ENCODE measurements at regions not wholly inside any gene's neighbourhood (a gene's known extent, or its start where the extent isn't known, plus 50 kb on each side); places are given as distances from the start of the nearest gene placed in this dataset.

GRCh38 chr9:136596630-136597031 is 50.8 kb upstream of the NOTCH1 start:
- TF ChIP-seq CTCF (IDR thresholded peaks at IDR 0.05; ENCODE audit: borderline replicate concordance, extremely low read depth, insufficient read depth), result no peak
- peak in 1 of 5 donors; percentile 68 for DNase-seq
- no peaks in the 10 kb centered on the region for H3K27me3 ChIP-seq (ENCODE audit: control insufficient read depth, insufficient read depth, low read length)
- H3K4me1 ChIP-seq (ENCODE audit: control insufficient read depth in 2 of 3, insufficient read depth in 2 of 3, low read depth in 1 of 3, low read length in 3 of 3), result peaks cover 0 to 10% (median 8%) of the 10 kb centered on the region in 3 donors
- intact Hi-C loops (cut with DNase I), result no loop called here
- H3K36me3 ChIP-seq (ENCODE audit: control insufficient read depth in 2 of 3, insufficient read depth in 3 of 3, low read length in 3 of 3), result no peaks in the 10 kb centered on the region
- no peaks in the 10 kb centered on the region for H3K9me3 ChIP-seq (ENCODE audit: control insufficient read depth in 2 of 3, insufficient read depth in 1 of 3, low read length in 3 of 3)
- no peak for FAIRE-seq
- H3K9ac ChIP-seq (ENCODE audit: low read length in 3 of 3), result no peak overlapping the region
- H3K4me3 ChIP-seq (ENCODE audit: low read length in 3 of 3), result no peak overlapping the region
- no peak overlapping the region for H3K27ac ChIP-seq (ENCODE audit: low read depth in 2 of 2, low read length in 2 of 2)

GRCh38 chr9:136596217-136596616 is 50.4 kb upstream of the NOTCH1 start:
- no peak for FAIRE-seq
- intact Hi-C loops (cut with DNase I), result no loop called here
- TF ChIP-seq CTCF (IDR thresholded peaks at IDR 0.05; ENCODE audit: borderline replicate concordance, extremely low read depth, insufficient read depth), result no peak
- H3K36me3 ChIP-seq (ENCODE audit: control insufficient read depth in 2 of 3, insufficient read depth in 3 of 3, low read length in 3 of 3), result no peaks in the 10 kb centered on the region
- no peak overlapping the region for H3K27ac ChIP-seq (ENCODE audit: low read depth in 2 of 2, low read length in 2 of 2)
- H3K4me1 ChIP-seq (ENCODE audit: control insufficient read depth in 2 of 3, insufficient read depth in 2 of 3, low read depth in 1 of 3, low read length in 3 of 3), result peaks cover 0 to 11% (median 10%) of the 10 kb centered on the region in 3 donors
- DNase-seq, result peak in 2 of 5 donors; percentile 52 to 69
- H3K9ac ChIP-seq (ENCODE audit: low read length in 3 of 3), result no peak overlapping the region
- H3K27me3 ChIP-seq (ENCODE audit: control insufficient read depth, insufficient read depth, low read length), result no peaks in the 10 kb centered on the region
- H3K4me3 ChIP-seq (ENCODE audit: low read length in 3 of 3), result no peak overlapping the region
- H3K9me3 ChIP-seq (ENCODE audit: control insufficient read depth in 2 of 3, insufficient read depth in 1 of 3, low read length in 3 of 3), result no peaks in the 10 kb centered on the region

GRCh38 chr9:136595245-136596153 is 49.7 kb upstream of the NOTCH1 start:
- Histone ChIP-seq H3K4me3 (ENCODE audit: low read length in 3 of 3) (no peak overlapping the region), H3K9me3 (ENCODE audit: control insufficient read depth in 2 of 3, insufficient read depth in 1 of 3, low read length in 3 of 3) (no peaks in the 10 kb centered on the region), H3K9ac (ENCODE audit: low read length in 3 of 3) (no peak overlapping the region), H3K36me3 (ENCODE audit: control insufficient read depth in 2 of 3, insufficient read depth in 3 of 3, low read length in 3 of 3) (no peaks in the 10 kb centered on the region), H3K27ac (ENCODE audit: low read depth in 2 of 2, low read length in 2 of 2) (no peak overlapping the region), H3K27me3 (ENCODE audit: control insufficient read depth, insufficient read depth, low read length) (no peaks in the 10 kb centered on the region), H3K4me1 (ENCODE audit: control insufficient read depth in 2 of 3, insufficient read depth in 2 of 3, low read depth in 1 of 3, low read length in 3 of 3) (peaks cover 0 to 18% (median 10%) of the 10 kb centered on the region in 3 donors)
- DNase-seq (peak in 2 of 5 donors; percentile 52 to 59), FAIRE-seq (no peak)
- intact Hi-C loops (cut with DNase I), result no loop called here
- TF ChIP-seq CTCF (IDR thresholded peaks at IDR 0.05; ENCODE audit: borderline replicate concordance, extremely low read depth, insufficient read depth), result no peak

All from kidney (tissue), 13 donors.